A549 (cell line): ENCODE measurements at regions not wholly inside any gene's neighbourhood (a gene's known extent, or its start where the extent isn't known, plus 50 kb on each side); places are given as distances from the start of the nearest gene placed in this dataset.

Source experiments
- CTCF ChIP-seq: fragments of >200 bp; sonication (Bioruptor Twin); formaldehyde crosslinking; IDR thresholded peaks from 3 replicates; pipeline ENCODE4 v1.5.1; 2016
- EP300 ChIP-seq, 2 experiments: fragments of >200 bp; sonication (Bioruptor Twin); formaldehyde crosslinking; IDR thresholded peaks; 2 replicates in 1 of 2; 3 replicates in 1 of 2; pipeline ENCODE4 v1.6.1; 2016 to 2017
- ESRRA ChIP-seq: fragments of 150-350 bp; IDR thresholded peaks from 2 replicates; pipeline ENCODE4 v1.6.1; 2014; ENCODE audit warnings: mild to moderate bottlenecking, low read length, borderline replicate concordance
- JUN ChIP-seq, 2 experiments: fragments of >200 bp; sonication (Bioruptor Twin); formaldehyde crosslinking; IDR thresholded peaks; 2 replicates in 1 of 2; 3 replicates in 1 of 2; pipeline ENCODE4 v1.6.1; 2016 to 2017
- JUNB ChIP-seq: fragments of >200 bp; sonication (Bioruptor Twin); formaldehyde crosslinking; IDR thresholded peaks from 2 replicates; pipeline ENCODE4 v1.6.1; 2016
- PBX3 ChIP-seq: IDR thresholded peaks from 2 replicates; pipeline ENCODE4 v1.6.1; 2012
- POLR2A ChIP-seq: IDR thresholded peaks from 2 replicates; pipeline ENCODE4 v1.6.1; 2012; ENCODE audit warnings: mild to moderate bottlenecking, low read length

- TF ChIP-seq EP300 (IDR thresholded peaks at IDR 0.05) (no peak), CTCF (no peak), POLR2A (no peak), JUN (IDR thresholded peaks at IDR 0.05) (no peak), ESRRA (no peak), JUNB (no peak), PBX3 (no peak)
Measured at GRCh38 chr10:4231439-4231838, 446.4 kb upstream of the KLF6 start.
